H1 (cell line): ENCODE measurements at regions not wholly inside any gene's neighbourhood (a gene's known extent, or its start where the extent isn't known, plus 50 kb on each side); places are given as distances from the start of the nearest gene placed in this dataset.
"Not testable (repeated sequence)": the region's sequence is repeated elsewhere in the genome, so short reads cannot be mapped to it uniquely, and the experiment has no call there.

Source experiments
- CTCF ChIA-PET: fragments of 300-600 bp; sonication (Branson Sonifier 250); formaldehyde crosslinking; loops from one replicate; lab custom pipeline; 2021; ENCODE audit not compliant: partially characterized antibody; lab: Charles Lee
- POLR2A ChIA-PET: fragments of 300-600 bp; sonication (Branson Sonifier 250); formaldehyde crosslinking; loops from one replicate; lab custom pipeline; 2021; ENCODE audit warnings: inconsistent platforms; ENCODE audit not compliant: partially characterized antibody; lab: Charles Lee
- DNase-seq, 2 experiments: peaks; one replicate each; pipeline versions ENCODE4 v3.0.0 to v3.0.0-alpha.2; 2010 to 2022; ENCODE audit warnings: low spot score in 2 of 2, low read depth in 1 of 2, mixed read lengths in 1 of 2
- FAIRE-seq: peaks from 2 replicates; lab custom pipeline; 2011; peaks lifted over from hg19 to GRCh38; lab: Jason Lieb, UNC
- H2AFZ ChIP-seq: 2 replicates; pipeline ENCODE4 v1.8.1; 2012; ENCODE audit warnings: low read length, inconsistent platforms
- H2AK5ac ChIP-seq: 2 replicates; pipeline ENCODE4 v1.6.1; 2013; ENCODE audit warnings: low read depth, low read length
- H2BK120ac ChIP-seq: replicated peaks from 2 replicates; pipeline ENCODE3; 2013; ENCODE audit warnings: low read depth, low read length, inconsistent platforms
- H2BK12ac ChIP-seq: 2 replicates; pipeline ENCODE4 v1.6.1; 2013; ENCODE audit warnings: low read depth, low read length
- H2BK15ac ChIP-seq: 2 replicates; pipeline ENCODE4 v1.6.1; 2013; ENCODE audit warnings: low read length
- H2BK20ac ChIP-seq: 2 replicates; pipeline ENCODE4 v1.6.1; 2013; ENCODE audit warnings: low read length
- H2BK5ac ChIP-seq: 2 replicates; pipeline ENCODE4 v1.6.1; 2013; ENCODE audit warnings: low read depth, low read length
- H3K14ac ChIP-seq: 2 replicates; pipeline ENCODE4 v1.6.1; 2013; ENCODE audit warnings: inconsistent platforms; ENCODE audit not compliant: insufficient read length
- H3K18ac ChIP-seq: 2 replicates; pipeline ENCODE4 v1.6.1; 2013; ENCODE audit warnings: low read length; ENCODE audit errors: extremely low read depth
- H3K23ac ChIP-seq: 2 replicates; pipeline ENCODE4 v1.6.1; 2013; ENCODE audit warnings: inconsistent platforms; ENCODE audit not compliant: insufficient read length
- H3K23me2 ChIP-seq: 2 replicates; pipeline ENCODE4 v1.6.1; 2013; ENCODE audit warnings: low read depth, low read length
- H3K27ac ChIP-seq: 2 replicates; pipeline ENCODE4 v1.6.1; 2011; ENCODE audit warnings: low read depth, low read length, inconsistent platforms
- H3K27me3 ChIP-seq, 4 experiments: replicated peaks in 1 of 4; 1 replicate in 1 of 4; 2 replicates in 3 of 4; pipeline versions ENCODE4 v1.6.1 to v1.8.1; 2011 to 2013; ENCODE audit warnings: low read length in 3 of 4, mild to moderate bottlenecking in 3 of 4, inconsistent platforms in 2 of 4, mixed read lengths in 2 of 4, moderate library complexity in 1 of 4; ENCODE audit not compliant: control insufficient read depth in 3 of 4, insufficient read depth in 3 of 4; ENCODE audit errors: extremely low read depth in 1 of 4
- H3K36me3 ChIP-seq, 4 experiments: 2 replicates each; pipeline versions ENCODE4 v1.6.1 to v1.8.1; 2011 to 2013; ENCODE audit warnings: mild to moderate bottlenecking in 4 of 4, low read length in 3 of 4, moderate library complexity in 2 of 4, control low read depth in 1 of 4, inconsistent platforms in 1 of 4; ENCODE audit not compliant: insufficient read depth in 4 of 4, control insufficient read depth in 2 of 4
- H3K4ac ChIP-seq: replicated peaks from 2 replicates; pipeline ENCODE3; 2013; ENCODE audit warnings: low read length, low read depth, mixed read lengths, inconsistent platforms; ENCODE audit not compliant: insufficient read length
- H3K4me1 ChIP-seq, 4 experiments: replicated peaks in 1 of 4; 1 replicate in 1 of 4; 2 replicates in 3 of 4; pipeline versions ENCODE4 v1.6.1 to v1.8.1; 2011 to 2013; ENCODE audit warnings: low read length in 3 of 4, inconsistent platforms in 2 of 4, mixed read lengths in 1 of 4; ENCODE audit not compliant: insufficient read depth in 4 of 4, control insufficient read depth in 3 of 4
- H3K4me2 ChIP-seq, 2 experiments: 2 replicates each; pipeline versions ENCODE4 v1.6.1 to v1.8.1; 2011 to 2013; ENCODE audit warnings: low read depth in 2 of 2, low read length in 2 of 2, control low read depth in 1 of 2, inconsistent platforms in 1 of 2, mild to moderate bottlenecking in 1 of 2; ENCODE audit not compliant: insufficient read depth in 1 of 2
- H3K4me3 ChIP-seq, 4 experiments: fragments of 200-600, 300-600 bp in 1 of 4; sonication (generic), shearing (Covaris generic), sonication (Bioruptor Twin) in 1 of 4; 2 replicates each; pipeline versions ENCODE4 v1.5.1 to v1.8.1; 2011 to 2016; ENCODE audit warnings: low read length in 4 of 4, low read depth in 3 of 4, control low read depth in 2 of 4, inconsistent platforms in 2 of 4, mild to moderate bottlenecking in 2 of 4, mixed read lengths in 1 of 4, moderate library complexity in 1 of 4; ENCODE audit not compliant: insufficient read depth in 2 of 4; ENCODE audit errors: extremely low read depth in 1 of 4
- H3K56ac ChIP-seq: replicated peaks from 2 replicates; pipeline ENCODE3; 2013; ENCODE audit warnings: low read depth, mild to moderate bottlenecking, mixed read lengths, low read length, inconsistent platforms; ENCODE audit not compliant: insufficient read length
- H3K79me1 ChIP-seq: 2 replicates; pipeline ENCODE4 v1.6.1; 2013; ENCODE audit warnings: low read depth, low read length, control low read depth
- H3K79me2 ChIP-seq, 2 experiments: 2 replicates each; pipeline versions ENCODE4 v1.6.1 to v1.8.1; 2012 to 2013; ENCODE audit warnings: low read length in 2 of 2, mild to moderate bottlenecking in 2 of 2, inconsistent platforms in 1 of 2; ENCODE audit not compliant: insufficient read depth in 2 of 2, control insufficient read depth in 1 of 2
- H3K9ac ChIP-seq, 4 experiments: replicated peaks in 1 of 4; 1 replicate in 1 of 4; 2 replicates in 3 of 4; pipeline versions ENCODE4 v1.6.1 to v1.8.1; 2011 to 2013; ENCODE audit warnings: low read depth in 3 of 4, low read length in 3 of 4, control low read depth in 2 of 4, mild to moderate bottlenecking in 2 of 4, moderate library complexity in 2 of 4, inconsistent platforms in 1 of 4; ENCODE audit errors: extremely low read depth in 1 of 4
- H3K9me3 ChIP-seq, 2 experiments: 2 replicates each; pipeline versions ENCODE4 v1.6.1 to v1.8.1; 2012 to 2013; ENCODE audit warnings: mild to moderate bottlenecking in 2 of 2, moderate library complexity in 2 of 2, control low read depth in 1 of 2, inconsistent platforms in 1 of 2, low read depth in 1 of 2, low read length in 1 of 2, mixed read lengths in 1 of 2; ENCODE audit not compliant: insufficient read depth in 2 of 2
- H4K20me1 ChIP-seq, 2 experiments: replicated peaks in 1 of 2; 2 replicates each; pipeline versions ENCODE3 to v1.8.1; 2011 to 2013; ENCODE audit warnings: inconsistent platforms in 2 of 2, low read length in 2 of 2, mild to moderate bottlenecking in 1 of 2; ENCODE audit not compliant: insufficient read depth in 2 of 2, control insufficient read depth in 1 of 2
- H4K5ac ChIP-seq: 2 replicates; pipeline ENCODE4 v1.6.1; 2013; ENCODE audit warnings: low read length, low read depth, mixed read lengths, inconsistent platforms; ENCODE audit not compliant: insufficient read length
- H4K8ac ChIP-seq: 2 replicates; pipeline ENCODE4 v1.8.0; 2013; ENCODE audit warnings: mild to moderate bottlenecking, moderate library complexity, low read length, inconsistent platforms; ENCODE audit not compliant: insufficient read depth; ENCODE audit errors: extremely low read depth
- H4K91ac ChIP-seq: replicated peaks from 2 replicates; pipeline ENCODE3; 2013; ENCODE audit warnings: low read length, mixed read lengths, inconsistent platforms; ENCODE audit not compliant: insufficient read length
- CBX8 ChIP-seq: fragments of 300-800, 300-1000 bp; sonication (generic); IDR thresholded peaks from 2 replicates; pipeline ENCODE4 v1.7.1; 2016; ENCODE audit warnings: low read depth, low read length, borderline replicate concordance
- CTCF ChIP-seq, 3 experiments: IDR thresholded peaks; 1 replicate in 2 of 3; 2 replicates in 1 of 3; pipeline versions ENCODE4 v1.5.1 to v1.6.1; 2011; ENCODE audit warnings: low read length in 3 of 3, mild to moderate bottlenecking in 3 of 3, inconsistent platforms in 2 of 3, low read depth in 1 of 3, moderate library complexity in 1 of 3; ENCODE audit not compliant: insufficient read depth in 1 of 3; ENCODE audit errors: control extremely low read depth in 1 of 3
- KDM5A ChIP-seq: fragments of 200-600 bp; IDR thresholded peaks from 2 replicates; pipeline ENCODE4 v1.7.1; 2012; ENCODE audit warnings: mild to moderate bottlenecking, low read length, inconsistent platforms, mixed read lengths
- TEAD4 ChIP-seq: IDR thresholded peaks from 2 replicates; pipeline ENCODE4 v1.6.1; 2012; ENCODE audit warnings: low read depth, low read length, inconsistent platforms, mixed read lengths
- WGBS, 2 experiments: shearing (Covaris generic) in 1 of 2; methylation state at CpG; one replicate each; pipeline versions ENCODE4 v1.1.6 to v1.1.7; 2013 to 2015; ENCODE audit warnings: low lambda C conversion rate in 2 of 2, mixed read lengths in 2 of 2, inconsistent platforms in 1 of 2, low coverage in 1 of 2, missing lambda C conversion rate in 1 of 2; ENCODE audit not compliant: insufficient replicate concordance in 2 of 2, insufficient coverage in 1 of 2, insufficient read length in 1 of 2; ENCODE audit errors: extremely low coverage in 1 of 2, missing lambda C conversion rate in 1 of 2; 5-methylcytosine and 5-hydroxymethylcytosine counted together

- TF ChIP-seq CTCF (IDR thresholded peaks at IDR 0.05; ENCODE audit: control extremely low read depth in 1 of 3, insufficient read depth in 1 of 3, low read depth in 1 of 3, low read length in 3 of 3) (no peak), KDM5A (no peak), CBX8 (no peak), TEAD4 (no peak)
Observed at GRCh38 chr21:35801391-35801790, 258.9 kb downstream of the SETD4 start (continued).

GRCh38 chr21:35800796-35801385 is 259.4 kb downstream of the SETD4 start:
- H3K56ac ChIP-seq, H3K9ac ChIP-seq, H3K36me3 ChIP-seq, H3K9me3 ChIP-seq, H2BK15ac ChIP-seq, H3K18ac ChIP-seq, H4K91ac ChIP-seq, POLR2A ChIA-PET, H3K4me1 ChIP-seq, H4K20me1 ChIP-seq, H2BK5ac ChIP-seq, H2BK20ac ChIP-seq, CTCF ChIA-PET, H2AK5ac ChIP-seq, H4K5ac ChIP-seq, DNase-seq, H3K4me2 ChIP-seq, H4K8ac ChIP-seq, H3K79me1 ChIP-seq, H3K23ac ChIP-seq, H3K27me3 ChIP-seq, H3K4ac ChIP-seq, H2BK12ac ChIP-seq, H2BK120ac ChIP-seq, FAIRE-seq, H3K79me2 ChIP-seq, H3K27ac ChIP-seq, H2AFZ ChIP-seq, H3K14ac ChIP-seq, H3K4me3 ChIP-seq, H3K23me2 ChIP-seq: not testable (repeated sequence)
- 90% methylated on average over 6 of the region's 9 CpGs; no CpG with 5 or more reads in 1 of the 2 experiments for WGBS, 2 experiments
